GM06990 (cell line): ENCODE measurements at regions not wholly inside any gene's neighbourhood (a gene's known extent, or its start where the extent isn't known, plus 50 kb on each side); places are given as distances from the start of the nearest gene placed in this dataset.

Source experiments
- DNase-seq: peaks from one replicate; pipeline ENCODE4 v3.0.0-alpha.2; 2011; ENCODE audit not compliant: insufficient read length; ENCODE audit errors: extremely low read depth
- H3K27me3 ChIP-seq: replicated peaks from 2 replicates; pipeline ENCODE4 v1.6.0; 2011; ENCODE audit warnings: low read length; ENCODE audit not compliant: control insufficient read depth, insufficient read depth
- H3K36me3 ChIP-seq: 2 replicates; pipeline ENCODE4 v1.5.1; 2011; ENCODE audit warnings: low read length; ENCODE audit not compliant: control insufficient read depth, insufficient read depth
- H3K4me3 ChIP-seq: replicated peaks from 2 replicates; pipeline ENCODE4 v1.5.1; 2011; ENCODE audit warnings: low read depth, mild to moderate bottlenecking, control low read depth, low read length
- CTCF ChIP-seq: IDR thresholded peaks from 2 replicates; pipeline ENCODE4 v1.5.1; 2011; ENCODE audit warnings: low read length, control low read depth, mild to moderate bottlenecking, inconsistent platforms; ENCODE audit not compliant: insufficient read depth, poor library complexity, severe bottlenecking

- DNase-seq: no peak
- no peak for TF ChIP-seq CTCF
- H3K36me3 ChIP-seq: no peaks in the 10 kb centered on the region
- 0 out of 2 replicates have a peak, but pooled peaks cover 2% of the 10 kb centered on the region for H3K27me3 ChIP-seq
- no peak overlapping the region for H3K4me3 ChIP-seq
These were observed 529.5 kb upstream of the TBL1XR1 start for GRCh38 chr3:177726807-177727206.

GRCh38 chr3:177729956-177730681 lies 532.8 kb upstream of the TBL1XR1 start:
- Histone ChIP-seq H3K27me3 (0 out of 2 replicates have a peak, but pooled peaks cover 2% of the 10 kb centered on the region), H3K36me3 (no peaks in the 10 kb centered on the region), H3K4me3 (no peak overlapping the region)
- no peak for TF ChIP-seq CTCF
- DNase-seq: no peak

DNA sequence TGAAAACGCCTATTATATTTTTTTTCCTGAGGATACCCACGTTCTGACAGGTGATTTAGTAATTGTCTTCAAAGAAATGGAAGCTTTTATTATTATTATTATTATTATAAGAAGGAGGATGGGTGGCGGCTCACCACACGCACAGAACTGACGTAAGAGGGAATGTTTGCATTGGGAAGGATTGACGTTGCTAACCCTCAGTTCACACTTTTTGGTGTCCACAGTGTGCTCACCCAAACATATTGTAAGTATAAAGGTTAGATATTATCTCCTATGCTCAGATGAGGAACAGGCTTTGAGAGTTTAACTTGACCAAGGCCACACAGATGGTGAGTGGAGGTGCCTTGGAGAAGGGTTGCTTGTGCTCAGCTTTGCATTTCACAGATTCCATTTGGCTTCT lies 533.5 kb upstream of the TBL1XR1 start:
- H3K27me3 ChIP-seq: 0 out of 2 replicates have a peak, but pooled peaks cover 2% of the 10 kb centered on the region
- H3K36me3 ChIP-seq: no peaks in the 10 kb centered on the region
- no peak for DNase-seq
- no peak overlapping the region for H3K4me3 ChIP-seq
- TF ChIP-seq CTCF: no peak

DNA sequence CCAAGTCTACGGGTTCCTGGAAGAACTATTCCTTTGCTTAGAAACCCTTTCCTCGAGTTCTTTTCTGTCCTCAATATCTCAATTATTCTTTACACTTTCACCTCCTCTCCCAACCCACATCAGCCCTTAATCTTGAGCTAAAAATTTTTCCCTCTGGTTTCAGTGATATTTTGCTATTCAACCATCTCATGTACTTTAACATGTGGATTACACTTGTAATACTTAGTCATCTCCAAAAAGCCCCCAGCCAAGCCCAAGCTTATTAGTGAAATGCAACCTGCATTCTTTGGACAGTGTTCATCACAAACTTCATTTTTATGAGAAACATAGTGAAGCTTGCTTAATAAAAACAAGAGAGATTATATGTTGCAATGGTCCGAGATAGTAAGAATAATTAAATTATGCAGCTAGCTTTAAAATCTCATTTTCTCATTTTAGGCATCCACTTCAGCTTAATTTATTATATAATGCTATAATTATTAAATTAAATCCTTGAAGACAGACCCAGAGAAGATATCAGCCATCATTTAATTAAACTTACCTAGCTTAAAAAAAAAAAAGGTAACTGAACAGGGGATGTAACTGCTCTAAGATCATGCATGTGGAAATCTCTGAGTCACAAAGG lies 534.5 kb upstream of the TBL1XR1 start:
- H3K36me3 ChIP-seq: no peaks in the 10 kb centered on the region
- H3K27me3 ChIP-seq: 0 out of 2 replicates have a peak, but pooled peaks cover 2% of the 10 kb centered on the region
- no peak for DNase-seq
- TF ChIP-seq CTCF: no peak
- H3K4me3 ChIP-seq: no peak overlapping the region

DNA sequence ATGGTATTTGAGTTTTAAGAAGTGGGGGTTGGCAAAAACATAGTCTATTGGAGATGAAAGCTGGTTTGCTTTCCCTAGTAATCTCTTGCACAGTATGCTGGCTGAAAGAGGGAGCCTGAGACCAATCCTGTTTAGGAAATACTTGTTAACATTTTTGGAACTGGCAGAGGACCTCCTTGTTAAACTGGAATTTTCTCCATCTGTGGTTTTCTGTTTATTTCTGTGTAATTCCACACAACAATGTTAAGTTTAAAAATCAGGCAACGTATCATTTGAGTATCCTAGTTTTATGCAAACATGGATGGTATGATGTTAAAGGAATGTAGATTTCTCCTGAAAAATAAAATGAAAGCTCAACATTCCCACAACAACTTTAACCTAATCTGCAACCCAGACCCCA lies 536.0 kb upstream of the TBL1XR1 start:
- Histone ChIP-seq H3K4me3 (no peak overlapping the region), H3K36me3 (no peaks in the 10 kb centered on the region), H3K27me3 (no peaks in the 10 kb centered on the region)
- TF ChIP-seq CTCF: no peak
- no peak for DNase-seq
